ENCODE measurements at regions not wholly inside any gene's neighbourhood (a gene's known extent, or its start where the extent isn't known, plus 50 kb on each side); places are given as distances from the start of the nearest gene placed in this dataset.

- no peak overlapping the region for H3K4me3 ChIP-seq (replicated peaks; ENCODE audit: low read depth, low read length)
- DNase-seq (ENCODE audit: extremely low read depth, low read depth) = no peak
- TF ChIP-seq CTCF (IDR thresholded peaks at IDR 0.05; ENCODE audit: low read depth, low read length, missing control alignments) = no peak
Measured at GRCh38 chr15:47384776-47385175, 332.5 kb upstream of the SEMA6D start.

GRCh38 chr15:47386459-47386858 is 330.8 kb upstream of the SEMA6D start:
- TF ChIP-seq CTCF (IDR thresholded peaks at IDR 0.05; ENCODE audit: low read depth, low read length, missing control alignments) = no peak
- no peak overlapping the region for H3K4me3 ChIP-seq (replicated peaks; ENCODE audit: low read depth, low read length)
- no peak for DNase-seq (ENCODE audit: extremely low read depth, low read depth)

GRCh38 chr15:47388299-47388698 is 329.0 kb upstream of the SEMA6D start:
- TF ChIP-seq CTCF (IDR thresholded peaks at IDR 0.05; ENCODE audit: low read depth, low read length, missing control alignments) = no peak
- DNase-seq (ENCODE audit: extremely low read depth, low read depth) = no peak
- H3K4me3 ChIP-seq (replicated peaks; ENCODE audit: low read depth, low read length) = no peak overlapping the region

- H3K4me3 ChIP-seq (replicated peaks; ENCODE audit: low read depth, low read length) = no peak overlapping the region
- TF ChIP-seq CTCF (IDR thresholded peaks at IDR 0.05; ENCODE audit: low read depth, low read length, missing control alignments) = no peak
- DNase-seq (ENCODE audit: extremely low read depth, low read depth) = no peak
Measured at GRCh38 chr15:47390208-47390765, 327.0 kb upstream of the SEMA6D start.

- TF ChIP-seq CTCF (IDR thresholded peaks at IDR 0.05; ENCODE audit: low read depth, low read length, missing control alignments) = no peak
- DNase-seq (ENCODE audit: extremely low read depth, low read depth) = no peak
- no peak overlapping the region for H3K4me3 ChIP-seq (replicated peaks; ENCODE audit: low read depth, low read length)
Measured at GRCh38 chr15:47394286-47394809, 323.0 kb upstream of the SEMA6D start.

GRCh38 chr15:47395076-47395475 is 322.2 kb upstream of the SEMA6D start:
- DNase-seq (ENCODE audit: extremely low read depth, low read depth) = no peak
- TF ChIP-seq CTCF (IDR thresholded peaks at IDR 0.05; ENCODE audit: low read depth, low read length, missing control alignments) = no peak
- H3K4me3 ChIP-seq (replicated peaks; ENCODE audit: low read depth, low read length) = no peak overlapping the region

- H3K4me3 ChIP-seq (replicated peaks; ENCODE audit: low read depth, low read length) = no peak overlapping the region
- no peak for DNase-seq (ENCODE audit: extremely low read depth, low read depth)
- no peak for TF ChIP-seq CTCF (IDR thresholded peaks at IDR 0.05; ENCODE audit: low read depth, low read length, missing control alignments)
Measured at GRCh38 chr15:47397655-47398054, 319.6 kb upstream of the SEMA6D start.
